VCaP (cell line): ENCODE measurements at regions not wholly inside any gene's neighbourhood (a gene's known extent, or its start where the extent isn't known, plus 50 kb on each side); places are given as distances from the start of the nearest gene placed in this dataset.

Experiments used
- H3K27ac ChIP-seq: fragments of 450-650 bp; 2 replicates; pipeline ENCODE4 v1.5.1; 2017
- TF ChIP-seq, protein P1 (sequence below): fragments of 450-650 bp; conservative IDR thresholded peaks from 2 replicates; pipeline ENCODE4 v1.5.1; 2017; ENCODE audit warnings: mild to moderate bottlenecking, moderate library complexity

DNA sequence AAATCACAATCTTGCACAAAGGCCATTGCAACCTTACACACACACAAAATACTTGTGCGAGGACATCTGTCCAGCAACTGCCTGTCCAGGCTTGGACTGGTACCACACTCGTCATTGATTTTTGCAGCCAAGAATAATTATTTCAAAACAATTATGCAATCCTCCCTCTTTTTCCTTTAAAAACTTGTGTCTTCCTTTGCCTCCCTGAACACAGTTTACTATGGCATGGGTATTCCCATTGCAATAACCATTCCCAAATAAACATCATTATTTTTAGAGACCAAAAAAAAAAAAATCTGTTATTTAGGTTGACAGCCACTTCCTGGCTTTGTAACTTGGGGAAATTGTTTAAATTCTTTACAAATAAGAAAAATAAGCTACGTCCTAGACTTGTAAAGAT lies 54.0 kb downstream of the C11orf91 start:
- TF ChIP-seq, protein P1, sequence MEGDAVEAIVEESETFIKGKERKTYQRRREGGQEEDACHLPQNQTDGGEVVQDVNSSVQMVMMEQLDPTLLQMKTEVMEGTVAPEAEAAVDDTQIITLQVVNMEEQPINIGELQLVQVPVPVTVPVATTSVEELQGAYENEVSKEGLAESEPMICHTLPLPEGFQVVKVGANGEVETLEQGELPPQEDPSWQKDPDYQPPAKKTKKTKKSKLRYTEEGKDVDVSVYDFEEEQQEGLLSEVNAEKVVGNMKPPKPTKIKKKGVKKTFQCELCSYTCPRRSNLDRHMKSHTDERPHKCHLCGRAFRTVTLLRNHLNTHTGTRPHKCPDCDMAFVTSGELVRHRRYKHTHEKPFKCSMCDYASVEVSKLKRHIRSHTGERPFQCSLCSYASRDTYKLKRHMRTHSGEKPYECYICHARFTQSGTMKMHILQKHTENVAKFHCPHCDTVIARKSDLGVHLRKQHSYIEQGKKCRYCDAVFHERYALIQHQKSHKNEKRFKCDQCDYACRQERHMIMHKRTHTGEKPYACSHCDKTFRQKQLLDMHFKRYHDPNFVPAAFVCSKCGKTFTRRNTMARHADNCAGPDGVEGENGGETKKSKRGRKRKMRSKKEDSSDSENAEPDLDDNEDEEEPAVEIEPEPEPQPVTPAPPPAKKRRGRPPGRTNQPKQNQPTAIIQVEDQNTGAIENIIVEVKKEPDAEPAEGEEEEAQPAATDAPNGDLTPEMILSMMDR, result no peak
- H3K27ac ChIP-seq, result no peak overlapping the region

- H3K27ac ChIP-seq, result no peak overlapping the region
- TF ChIP-seq, protein P1, result no peak
Observed at GRCh38 chr11:33646168-33646567, 54.5 kb downstream of the C11orf91 start.

- TF ChIP-seq, protein P1, result no peak
- H3K27ac ChIP-seq, result no peak overlapping the region
Observed at GRCh38 chr11:33645686-33646085, 54.9 kb downstream of the C11orf91 start.

GRCh38 chr11:33643167-33643824 lies 57.3 kb downstream of the C11orf91 start:
- TF ChIP-seq, protein P1, result no peak
- no peak overlapping the region for H3K27ac ChIP-seq

DNA sequence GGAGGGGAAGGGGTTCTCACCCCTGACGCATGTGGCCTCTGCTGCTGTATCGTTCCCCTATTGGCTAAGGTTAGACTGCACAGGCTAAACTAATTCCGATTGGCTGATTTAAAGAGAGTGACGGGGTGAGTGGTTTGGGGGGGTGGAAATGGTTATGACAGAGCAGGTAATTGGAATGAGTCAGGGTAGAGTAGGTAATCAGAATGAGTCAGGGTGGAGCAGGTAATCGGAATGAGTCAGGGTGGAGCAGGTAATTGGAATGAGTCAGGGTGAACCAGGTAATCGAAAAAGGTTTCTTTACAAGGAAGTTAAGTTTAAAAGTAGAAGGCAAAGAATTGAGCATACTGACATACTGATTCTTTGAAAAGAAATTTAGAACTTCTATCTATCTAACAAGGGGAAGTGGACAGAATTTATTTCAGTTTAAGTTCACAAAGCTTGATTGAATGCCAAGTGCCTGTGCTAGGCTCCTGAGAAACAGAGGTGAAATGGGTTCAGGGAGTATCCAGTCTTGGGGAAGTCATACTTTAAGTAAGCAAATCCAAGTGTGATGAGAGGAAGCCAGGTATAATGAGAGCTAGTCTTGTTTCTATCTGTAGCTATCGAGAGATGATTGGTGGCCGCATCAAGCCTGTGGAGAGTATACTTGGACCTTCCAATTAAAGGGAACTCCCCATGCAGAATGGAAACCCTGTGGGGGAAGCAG lies 58.0 kb downstream of the C11orf91 start:
- no peak overlapping the region for H3K27ac ChIP-seq
- TF ChIP-seq, protein P1, result no peak

DNA sequence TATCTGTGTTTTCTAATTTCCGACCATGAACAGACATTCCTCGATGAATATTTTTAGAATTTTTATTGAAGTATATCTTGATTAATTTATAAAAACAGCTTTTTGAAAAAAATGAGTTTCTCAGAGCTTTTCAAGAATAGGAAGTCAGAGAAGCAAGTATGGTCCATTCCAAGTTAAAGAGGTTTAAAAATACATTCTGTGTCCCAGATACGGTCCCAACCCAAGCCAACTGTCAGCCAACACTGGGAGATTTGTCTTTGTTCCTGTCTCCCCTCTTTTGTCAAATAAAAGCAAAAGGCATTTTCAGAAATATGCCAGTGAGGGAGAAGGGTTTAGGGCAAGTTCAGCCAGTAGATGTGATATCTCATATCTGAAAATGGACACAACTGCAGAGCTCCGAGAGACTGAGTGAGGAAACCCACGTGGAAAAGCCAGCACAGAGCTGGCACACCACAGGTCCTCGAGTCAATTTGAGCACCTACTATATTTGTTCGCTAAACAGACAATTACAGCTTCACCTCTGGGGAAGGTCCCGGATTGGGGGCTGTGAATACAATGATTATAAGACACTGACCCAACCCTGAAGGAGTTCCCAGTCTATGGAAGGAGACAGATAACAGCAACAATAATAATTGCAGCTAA lies 59.8 kb downstream of the C11orf91 start:
- TF ChIP-seq, protein P1, result no peak
- no peak overlapping the region for H3K27ac ChIP-seq

DNA sequence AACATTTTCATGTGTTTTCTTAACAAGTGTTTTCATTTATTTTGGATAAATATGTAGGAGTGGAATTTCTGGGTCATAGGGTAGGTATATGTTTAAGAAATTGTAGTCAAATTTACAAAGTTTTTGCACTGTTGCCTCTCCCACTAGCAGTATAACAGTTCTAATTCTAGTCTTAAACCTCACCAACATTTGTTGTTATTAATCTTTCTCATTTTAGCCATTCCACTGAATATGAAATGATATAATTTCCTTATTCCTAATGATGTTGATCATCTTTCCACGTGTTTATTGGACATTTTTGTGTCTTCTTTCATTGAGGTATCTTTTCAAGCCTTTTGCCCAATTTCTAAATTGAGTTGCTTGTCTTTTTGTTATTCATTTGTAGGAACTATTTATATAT lies 62.0 kb downstream of the C11orf91 start:
- H3K27ac ChIP-seq, result no peak overlapping the region
- TF ChIP-seq, protein P1, result no peak
